ENCODE measurements at regions not wholly inside any gene's neighbourhood (a gene's known extent, or its start where the extent isn't known, plus 50 kb on each side); places are given as distances from the start of the nearest gene placed in this dataset.

DNA sequence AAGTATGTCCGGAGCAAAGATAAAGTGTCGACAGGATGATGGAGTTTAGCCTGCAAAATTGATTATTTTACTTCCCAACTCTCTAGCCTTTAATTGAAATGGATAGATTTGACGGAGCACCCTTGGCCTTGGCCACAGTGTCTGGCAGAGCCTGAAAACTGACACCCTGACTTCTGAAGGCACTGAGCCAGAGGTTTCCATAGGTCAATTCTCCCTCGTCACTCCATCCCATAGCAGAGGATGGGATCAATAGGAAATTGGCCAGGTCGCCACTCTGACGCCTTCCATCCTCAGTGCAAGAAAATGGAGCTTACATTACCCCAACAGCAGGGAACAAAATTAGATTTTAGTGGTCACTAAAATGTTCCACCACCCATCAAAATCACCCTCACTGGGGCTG is 90.4 kb upstream of the CDH11 start:
- DNase-seq (ENCODE audit: low read depth): no peak

GRCh38 chr16:65202461-65202860 is 80.6 kb upstream of the CDH11 start:
- no peak for DNase-seq (ENCODE audit: low read depth)

- DNase-seq (ENCODE audit: low read depth): no peak
Measured at GRCh38 chr16:65201511-65201910, 79.6 kb upstream of the CDH11 start.

DNA sequence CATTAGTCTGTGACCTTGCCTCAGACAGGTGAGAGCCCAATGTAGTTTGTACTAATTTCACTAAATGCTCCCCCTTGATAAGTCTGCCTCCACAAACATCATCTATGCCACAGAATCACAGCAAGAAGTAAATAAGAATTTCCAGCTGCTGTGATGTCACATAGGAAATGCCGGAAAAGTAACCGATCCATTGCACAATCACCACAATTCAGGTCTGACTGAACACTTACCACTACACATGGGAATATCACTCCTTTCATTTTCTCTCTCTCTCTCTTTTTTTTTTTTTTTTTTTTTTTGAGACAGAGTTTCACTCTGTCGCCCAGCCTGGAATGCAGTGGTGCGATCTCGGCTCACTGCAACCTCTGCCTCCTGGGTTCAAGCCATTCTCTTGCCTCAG is 79.0 kb upstream of the CDH11 start:
- DNase-seq (ENCODE audit: low read depth): no peak

GRCh38 chr16:65200156-65200773 is 78.4 kb upstream of the CDH11 start:
- DNase-seq (ENCODE audit: low read depth): no peak

DNA sequence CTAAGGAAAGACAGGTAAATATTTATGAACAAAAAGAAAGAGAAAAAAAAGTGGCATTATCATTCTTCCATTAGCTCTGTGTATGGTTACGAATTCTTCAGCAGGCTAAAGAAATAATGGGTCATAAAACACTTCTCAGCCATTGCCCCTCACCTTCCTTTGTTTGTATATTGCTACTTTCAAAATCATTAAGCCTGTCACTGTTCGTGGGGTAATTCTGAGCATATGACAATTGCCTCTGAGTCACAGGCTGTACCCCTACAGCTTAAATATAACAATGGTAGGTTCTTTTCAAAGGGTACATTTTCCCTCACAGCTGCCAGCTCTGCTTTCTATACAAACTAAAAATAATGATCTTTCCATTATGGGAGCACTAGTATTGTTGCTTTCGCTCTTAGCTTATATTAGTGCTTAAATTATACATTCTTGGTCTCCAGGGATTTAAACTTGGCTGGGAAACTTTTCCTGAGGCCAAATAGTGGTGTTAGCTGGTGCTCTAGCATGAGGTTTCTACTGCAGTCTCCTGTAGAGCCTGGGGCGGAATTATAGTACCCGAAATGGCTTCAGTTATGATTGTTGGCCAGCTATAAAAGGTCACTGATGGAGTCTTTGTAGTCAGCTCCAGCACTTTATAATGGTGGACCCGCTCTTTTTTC is 74.7 kb upstream of the CDH11 start:
- DNase-seq (ENCODE audit: low read depth): no peak

DNA sequence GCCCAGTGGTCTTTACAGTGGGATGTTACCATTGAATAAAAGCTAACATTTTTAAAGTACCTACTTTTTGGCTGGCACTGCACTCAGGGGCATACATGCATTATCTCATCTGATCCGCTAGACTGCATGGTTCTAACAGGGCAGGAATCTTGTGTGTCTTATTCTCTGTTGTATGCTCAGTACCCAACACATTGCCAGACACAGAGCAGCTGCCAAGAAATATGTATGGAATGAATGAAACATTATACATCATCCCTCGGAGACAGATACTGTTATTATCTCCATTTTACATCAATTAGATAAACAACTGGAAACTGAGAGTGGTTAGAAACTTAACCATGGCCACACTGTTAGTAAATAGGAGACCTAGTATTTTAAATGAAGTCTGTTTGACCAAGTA is 74.1 kb upstream of the CDH11 start:
- DNase-seq (ENCODE audit: low read depth): peak; percentile 35

GRCh38 chr16:65185241-65185778 is 63.4 kb upstream of the CDH11 start:
- DNase-seq (ENCODE audit: low read depth): no peak

DNA sequence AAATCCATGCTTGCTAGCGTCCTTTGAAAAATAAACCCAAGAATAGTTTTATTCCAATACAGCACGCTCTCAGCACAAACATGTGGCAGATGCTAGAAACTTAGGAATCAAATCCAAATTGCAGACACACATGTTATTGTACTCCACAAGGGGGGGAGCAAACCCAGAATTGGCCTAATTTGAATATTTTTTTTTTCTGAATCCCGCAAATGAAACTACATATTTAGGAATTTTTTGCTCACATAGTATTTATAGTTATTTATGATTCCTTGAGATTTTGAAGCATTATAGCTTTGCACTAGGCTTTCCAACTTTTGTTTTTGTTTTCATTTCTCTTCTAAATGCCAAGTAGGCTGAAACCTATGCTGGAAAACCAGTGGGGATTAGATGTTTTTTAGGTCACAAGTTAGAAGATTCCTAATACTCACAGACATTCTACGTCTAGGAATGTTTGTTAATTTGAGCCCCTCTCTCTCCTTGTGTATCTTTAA is 59.3 kb upstream of the CDH11 start:
- DNase-seq (ENCODE audit: low read depth): no peak

GRCh38 chr16:65178151-65178550 is 56.3 kb upstream of the CDH11 start:
- DNase-seq (ENCODE audit: low read depth): no peak

- DNase-seq (ENCODE audit: low read depth): no peak
Measured at GRCh38 chr16:65176603-65177002, 54.7 kb upstream of the CDH11 start.

DNA sequence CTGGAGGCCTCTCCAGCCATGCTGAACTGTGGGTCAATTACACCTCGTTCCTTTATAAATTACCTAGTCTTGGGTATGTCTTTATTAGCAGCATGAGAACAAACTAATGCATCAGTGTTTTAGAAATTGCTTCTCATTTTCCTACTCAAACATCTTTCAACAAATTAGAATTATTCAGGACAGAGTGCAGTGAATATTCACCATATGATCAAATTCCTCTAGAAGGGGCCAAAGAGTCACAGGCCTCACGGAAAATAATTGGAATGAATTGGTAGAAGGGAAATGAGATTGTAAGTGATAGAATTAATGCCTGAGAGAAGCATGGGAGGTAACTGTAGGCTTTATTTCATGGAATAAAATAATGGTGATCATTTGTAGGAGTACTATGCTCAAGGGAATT is 50.5 kb upstream of the CDH11 start:
- DNase-seq (ENCODE audit: low read depth): no peak

Measured in HS-27A (cell line).